PC-9 (cell line): ENCODE measurements at regions not wholly inside any gene's neighbourhood (a gene's known extent, or its start where the extent isn't known, plus 50 kb on each side); places are given as distances from the start of the nearest gene placed in this dataset.

Experiments used
- BruUV-seq: library from RNA; stranded (reverse); fragments of 400-500 nt; replicated peaks from 2 replicates; lab custom pipeline; 2021; lab: Mats Ljungman, UMichigan
- CTCF ChIA-PET: fragments of 300-600 bp; sonication (Branson Sonifier 250); formaldehyde crosslinking; loops from one replicate; lab custom pipeline; 2022; ENCODE audit warnings: antibody characterized with exemption; lab: Charles Lee
- POLR2A ChIA-PET: fragments of 300-600 bp; sonication (Branson Sonifier 250); formaldehyde crosslinking; loops from one replicate; lab custom pipeline; 2022; ENCODE audit warnings: antibody characterized with exemption; ENCODE audit not compliant: unreplicated experiment; lab: Charles Lee
- DNase-seq, 2 experiments: peaks; one replicate each; pipeline versions ENCODE4 v3.0.0 to v3.0.0-alpha.2; 2015 to 2022; ENCODE audit warnings: mixed read lengths in 1 of 2
- H2AFZ ChIP-seq: fragments of 200-600 bp; sonication (generic); 2 replicates; pipeline ENCODE4 v1.8.1; 2017; ENCODE audit warnings: antibody characterized with exemption
- H3F3A ChIP-seq: fragments of 200-600 bp; sonication (generic); 2 replicates; pipeline ENCODE4 v1.8.1; 2017; ENCODE audit warnings: antibody characterized with exemption, mild to moderate bottlenecking, low read depth; ENCODE audit not compliant: insufficient read depth
- H3K27ac ChIP-seq: fragments of 200-600 bp; sonication (generic); 2 replicates; pipeline ENCODE4 v1.6.1; 2016; ENCODE audit warnings: mixed run types
- H3K27me3 ChIP-seq: fragments of 200-600 bp; sonication (generic); 2 replicates; pipeline ENCODE4 v1.6.1; 2016; ENCODE audit warnings: low read depth, mixed run types; ENCODE audit not compliant: insufficient read depth
- H3K36me3 ChIP-seq: fragments of 200-600 bp; sonication (generic); 2 replicates; pipeline ENCODE4 v1.6.1; 2016; ENCODE audit warnings: low read depth, mixed run types
- H3K4me1 ChIP-seq: fragments of 200-600 bp; sonication (generic); replicated peaks from 2 replicates; pipeline ENCODE4 v1.6.1; 2016; ENCODE audit warnings: mixed run types; ENCODE audit not compliant: insufficient read depth
- H3K4me2 ChIP-seq: fragments of 200-600 bp; sonication (generic); 2 replicates; pipeline ENCODE4 v1.6.1; 2017; ENCODE audit warnings: mixed run types
- H3K4me3 ChIP-seq: fragments of 200-600 bp; sonication (generic); 2 replicates; pipeline ENCODE4 v1.6.1; 2016; ENCODE audit warnings: mixed run types
- H3K79me2 ChIP-seq: fragments of 200-600 bp; sonication (generic); 2 replicates; pipeline ENCODE4 v1.6.1; 2017; ENCODE audit warnings: low read depth, mixed run types
- H3K9me2 ChIP-seq: fragments of 200-600 bp; sonication (generic); 2 replicates; pipeline ENCODE4 v1.8.1; 2017; ENCODE audit warnings: mild to moderate bottlenecking; ENCODE audit not compliant: insufficient read depth
- H3K9me3 ChIP-seq: fragments of 200-600 bp; sonication (generic); 2 replicates; pipeline ENCODE4 v1.8.1; 2016; ENCODE audit warnings: low read depth; ENCODE audit not compliant: insufficient read depth
- H4K20me1 ChIP-seq: fragments of 200-600 bp; sonication (generic); 2 replicates; pipeline ENCODE4 v1.8.1; 2017; ENCODE audit not compliant: insufficient read depth
- CTCF ChIP-seq: fragments of 200-600 bp; sonication (generic); conservative IDR thresholded peaks from 2 replicates; pipeline ENCODE4 v1.6.1; 2017; ENCODE audit warnings: mixed run types, antibody characterized with exemption, mild to moderate bottlenecking, moderate library complexity
- EZH2 ChIP-seq: fragments of 200-600 bp; sonication (generic); IDR thresholded peaks from 2 replicates; pipeline ENCODE4 v1.8.0; 2017; ENCODE audit warnings: antibody characterized with exemption, low read depth
- intact Hi-C: fragments of 100-400 bp; cut with micrococcal nuclease; formaldehyde crosslinking; loops from one replicate; pipeline ENCODE4 v1.10.0; 2022; ENCODE audit not compliant: unreplicated experiment

GRCh38 chr5:73295921-73296320 is 122.9 kb downstream of the TMEM174 start:
- no peak for TF ChIP-seq CTCF
- no peak for TF ChIP-seq EZH2
- no peak overlapping the region for H3K4me2 ChIP-seq

GRCh38 chr5:73295447-73295846 is 122.5 kb downstream of the TMEM174 start:
- Histone ChIP-seq H3K4me1 (peaks cover 8% of the 10 kb centered on the region; the same call in 1 of the 2 replicates), H3K9me3 (no peaks in the 10 kb centered on the region), H3F3A (no peaks in the 10 kb centered on the region), H3K4me3 (no peak overlapping the region), H4K20me1 (no peaks in the 10 kb centered on the region), H3K27me3 (no peaks in the 10 kb centered on the region), H3K9me2 (no peaks in the 10 kb centered on the region), H3K4me2 (no peak overlapping the region), H3K27ac (no peak overlapping the region), H3K79me2 (no peaks in the 10 kb centered on the region), H3K36me3 (no peaks in the 10 kb centered on the region), H2AFZ (no peak overlapping the region)
- ChIA-PET CTCF (interaction anchor here (0.5 kb wide), 1 partner anchor 79 kb away, joined by 3 read pairs; no protein-coding TSS in a partner anchor), POLR2A (no interaction called here)
- intact Hi-C loops, result no loop called here
- no peak for DNase-seq
- BruUV-seq, result no TSS peak
- no peak for TF ChIP-seq EZH2
- TF ChIP-seq CTCF, result 0 out of 2 replicates have a peak, but pooled peaks have one; percentile 20

More at GRCh38 chr5:73295921-73296320, 122.9 kb downstream of the TMEM174 start:
- Histone ChIP-seq H2AFZ (no peak overlapping the region), H3K9me2 (no peaks in the 10 kb centered on the region), H3K36me3 (no peaks in the 10 kb centered on the region), H3F3A (no peaks in the 10 kb centered on the region), H4K20me1 (no peaks in the 10 kb centered on the region), H3K27me3 (no peaks in the 10 kb centered on the region), H3K4me1 (peaks cover 8% of the 10 kb centered on the region; the same call in 1 of the 2 replicates), H3K27ac (no peak overlapping the region), H3K4me3 (no peak overlapping the region), H3K79me2 (no peaks in the 10 kb centered on the region), H3K9me3 (no peaks in the 10 kb centered on the region)
- no TSS peak for BruUV-seq
- no peak for DNase-seq
- ChIA-PET POLR2A (no interaction called here), CTCF (no interaction called here)
- intact Hi-C loops, result no loop called here

GRCh38 chr5:73292816-73293459 is 119.9 kb downstream of the TMEM174 start:
- ChIA-PET POLR2A (no interaction called here), CTCF (no interaction called here)
- Histone ChIP-seq H3K27me3 (no peaks in the 10 kb centered on the region), H3K4me3 (no peak overlapping the region), H3K4me2 (no peak overlapping the region), H3K79me2 (no peaks in the 10 kb centered on the region), H3K27ac (no peak overlapping the region), H3K36me3 (no peaks in the 10 kb centered on the region), H3K4me1 (peaks cover 8% of the 10 kb centered on the region; the same call in 1 of the 2 replicates), H4K20me1 (no peaks in the 10 kb centered on the region), H3K9me3 (no peaks in the 10 kb centered on the region), H3F3A (no peaks in the 10 kb centered on the region), H3K9me2 (no peaks in the 10 kb centered on the region), H2AFZ (no peak overlapping the region)
- DNase-seq, result no peak
- BruUV-seq, result no TSS peak
- intact Hi-C loops, result no loop called here
- TF ChIP-seq EZH2 (no peak), CTCF (no peak)
